ENCODE measurements at regions not wholly inside any gene's neighbourhood (a gene's known extent, or its start where the extent isn't known, plus 50 kb on each side); places are given as distances from the start of the nearest gene placed in this dataset.

DNA sequence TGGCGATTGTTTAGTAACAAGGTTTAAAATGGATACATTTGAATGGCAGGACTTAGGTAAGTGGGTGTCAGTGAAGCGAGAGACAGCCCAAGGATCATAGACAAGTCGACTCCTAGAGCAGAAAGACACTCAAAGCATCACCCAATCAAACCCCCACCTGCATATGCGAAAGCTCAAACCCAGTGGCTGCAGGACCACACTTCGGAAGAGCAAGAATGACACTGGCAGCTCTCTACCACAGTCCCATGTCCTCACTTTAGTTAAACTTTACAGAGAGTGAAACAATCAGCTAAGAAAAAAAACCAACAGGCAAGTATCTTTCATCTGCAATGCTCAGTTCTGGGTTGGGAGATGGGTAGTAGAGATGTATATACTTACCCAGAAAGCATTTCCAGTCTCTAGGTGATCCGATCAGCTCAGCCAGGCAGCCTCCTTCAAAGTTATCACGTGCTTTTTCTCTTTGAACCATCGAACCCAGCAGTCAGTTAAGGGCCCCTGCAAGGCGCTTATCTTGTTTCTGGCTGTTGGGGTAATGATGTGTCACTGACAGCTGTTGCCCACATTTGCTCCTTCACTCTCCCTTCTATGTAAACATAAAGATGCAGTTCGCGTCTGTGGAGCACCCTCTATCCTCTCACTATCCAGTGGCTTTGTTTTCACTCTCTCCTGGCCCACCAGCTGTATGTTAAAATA is 357.5 kb upstream of the ID2 start:
- Histone ChIP-seq H3K36me3 (no peaks in the 10 kb centered on the region), H3K27ac (no peak overlapping the region), H3K9me3 (no peaks in the 10 kb centered on the region), H3K4me1 (ENCODE audit: control insufficient read depth in 1 of 2, insufficient read depth in 1 of 2, low read depth in 1 of 2, low read length in 1 of 2) (peaks cover 28 to 31% of the 10 kb centered on the region in 2 experiments), H3K27me3 (no peaks in the 10 kb centered on the region), H3K4me3 (ENCODE audit: low read depth in 1 of 2, low read length in 1 of 2) (no peak overlapping the region)
- TF ChIP-seq, protein P1, sequence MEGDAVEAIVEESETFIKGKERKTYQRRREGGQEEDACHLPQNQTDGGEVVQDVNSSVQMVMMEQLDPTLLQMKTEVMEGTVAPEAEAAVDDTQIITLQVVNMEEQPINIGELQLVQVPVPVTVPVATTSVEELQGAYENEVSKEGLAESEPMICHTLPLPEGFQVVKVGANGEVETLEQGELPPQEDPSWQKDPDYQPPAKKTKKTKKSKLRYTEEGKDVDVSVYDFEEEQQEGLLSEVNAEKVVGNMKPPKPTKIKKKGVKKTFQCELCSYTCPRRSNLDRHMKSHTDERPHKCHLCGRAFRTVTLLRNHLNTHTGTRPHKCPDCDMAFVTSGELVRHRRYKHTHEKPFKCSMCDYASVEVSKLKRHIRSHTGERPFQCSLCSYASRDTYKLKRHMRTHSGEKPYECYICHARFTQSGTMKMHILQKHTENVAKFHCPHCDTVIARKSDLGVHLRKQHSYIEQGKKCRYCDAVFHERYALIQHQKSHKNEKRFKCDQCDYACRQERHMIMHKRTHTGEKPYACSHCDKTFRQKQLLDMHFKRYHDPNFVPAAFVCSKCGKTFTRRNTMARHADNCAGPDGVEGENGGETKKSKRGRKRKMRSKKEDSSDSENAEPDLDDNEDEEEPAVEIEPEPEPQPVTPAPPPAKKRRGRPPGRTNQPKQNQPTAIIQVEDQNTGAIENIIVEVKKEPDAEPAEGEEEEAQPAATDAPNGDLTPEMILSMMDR (IDR thresholded peaks at IDR 0.05) = no peak

DNA sequence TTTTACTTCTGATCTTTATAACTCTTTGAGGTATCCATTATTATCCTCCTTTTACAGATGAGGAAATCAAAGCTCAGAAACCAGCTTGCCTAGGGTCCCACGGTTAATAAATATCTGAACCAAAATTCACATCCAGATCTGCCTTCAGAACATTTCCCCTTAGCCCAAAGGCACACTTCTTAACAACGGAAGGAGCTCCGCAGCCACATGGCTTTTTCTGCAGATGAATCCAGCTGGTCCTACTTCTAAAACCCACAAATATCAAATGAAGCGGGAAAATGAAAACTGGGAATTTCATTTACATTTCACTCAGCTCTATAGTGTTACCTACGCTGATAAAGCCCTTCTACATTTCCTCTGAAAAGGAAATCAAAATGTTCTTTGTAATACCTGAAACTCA is 357.0 kb upstream of the ID2 start:
- Histone ChIP-seq H3K4me1 (ENCODE audit: control insufficient read depth in 1 of 2, insufficient read depth in 1 of 2, low read depth in 1 of 2, low read length in 1 of 2) (peaks cover 34% of the 10 kb centered on the region in 2 experiments), H3K27me3 (no peaks in the 10 kb centered on the region), H3K4me3 (ENCODE audit: low read depth in 1 of 2, low read length in 1 of 2) (no peak overlapping the region), H3K27ac (no peak overlapping the region), H3K36me3 (no peaks in the 10 kb centered on the region), H3K9me3 (no peaks in the 10 kb centered on the region)
- TF ChIP-seq, protein P1 (IDR thresholded peaks at IDR 0.05) = no peak

DNA sequence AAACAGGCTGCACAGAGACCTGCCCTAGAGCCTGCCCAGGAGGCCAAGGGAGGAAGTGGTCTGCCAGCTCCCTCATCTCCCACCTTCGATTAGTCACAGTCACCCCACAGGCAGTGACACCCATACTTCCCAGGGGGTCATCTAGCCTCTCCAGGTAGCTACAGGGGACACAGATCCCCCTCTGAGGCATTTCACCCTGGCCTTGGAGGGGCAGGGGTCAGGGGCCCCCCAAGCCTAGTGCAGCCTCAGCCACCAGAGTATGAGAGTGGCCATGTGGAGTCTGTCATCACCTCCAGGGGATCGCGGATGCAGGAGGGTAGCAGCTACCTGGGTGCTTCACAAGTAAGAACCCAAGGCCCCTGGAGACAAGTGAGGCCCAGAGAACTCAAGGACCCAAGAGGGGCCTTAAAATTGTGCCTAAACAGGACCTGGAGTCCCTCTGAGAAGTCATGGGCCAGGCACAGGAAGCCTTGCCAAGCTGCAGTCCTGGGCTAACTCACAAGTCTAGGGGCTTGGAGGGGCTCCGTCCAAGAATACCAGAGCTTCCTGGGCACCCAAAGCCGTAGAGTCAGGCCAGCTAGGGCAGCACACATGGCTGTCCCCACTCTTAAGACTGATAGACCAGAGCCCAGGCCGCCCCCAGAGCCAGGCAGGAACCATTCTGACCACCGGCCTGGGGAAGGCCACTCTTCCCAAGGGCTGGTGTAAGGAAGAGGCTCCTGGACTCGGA is 354.3 kb upstream of the ID2 start:
- H3K4me3 ChIP-seq (ENCODE audit: low read depth in 1 of 2, low read length in 1 of 2) = no peak overlapping the region
- TF ChIP-seq, protein P1 (IDR thresholded peaks at IDR 0.05) = no peak
- H3K4me1 ChIP-seq (ENCODE audit: control insufficient read depth in 1 of 2, insufficient read depth in 1 of 2, low read depth in 1 of 2, low read length in 1 of 2) = peaks cover 34 to 36% of the 10 kb centered on the region in 2 experiments
- peak overlapping the region; percentile 45 for H3K27ac ChIP-seq
- H3K27me3 ChIP-seq = no peaks in the 10 kb centered on the region
- H3K9me3 ChIP-seq = no peaks in the 10 kb centered on the region
- H3K36me3 ChIP-seq = no peaks in the 10 kb centered on the region

DNA sequence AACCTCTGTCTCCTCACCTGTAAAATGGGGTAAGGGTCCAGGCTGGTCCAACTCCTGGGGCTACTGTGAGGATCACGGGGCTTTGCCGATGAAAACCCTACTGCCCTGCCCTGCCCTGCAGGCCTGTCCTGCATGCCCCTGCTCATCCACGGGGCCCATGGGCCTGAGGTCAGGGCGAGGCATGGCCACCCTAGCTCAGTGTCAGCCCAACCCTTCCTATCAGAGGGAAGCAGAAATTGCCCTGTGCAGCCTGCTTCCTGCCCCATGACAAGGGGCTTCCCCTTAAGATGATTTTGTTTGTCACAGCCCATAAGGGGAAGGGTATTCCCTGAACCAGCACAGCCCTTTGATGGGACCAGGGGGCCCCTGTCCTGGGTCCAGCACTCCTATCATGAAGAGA is 353.6 kb upstream of the ID2 start:
- TF ChIP-seq, protein P1 (IDR thresholded peaks at IDR 0.05) = no peak
- Histone ChIP-seq H3K4me3 (ENCODE audit: low read depth in 1 of 2, low read length in 1 of 2) (no peak overlapping the region), H3K27me3 (no peaks in the 10 kb centered on the region), H3K4me1 (ENCODE audit: control insufficient read depth in 1 of 2, insufficient read depth in 1 of 2, low read depth in 1 of 2, low read length in 1 of 2) (peaks cover 34 to 36% of the 10 kb centered on the region in 2 experiments), H3K36me3 (no peaks in the 10 kb centered on the region), H3K27ac (peak overlapping the region; percentile 45), H3K9me3 (no peaks in the 10 kb centered on the region)

DNA sequence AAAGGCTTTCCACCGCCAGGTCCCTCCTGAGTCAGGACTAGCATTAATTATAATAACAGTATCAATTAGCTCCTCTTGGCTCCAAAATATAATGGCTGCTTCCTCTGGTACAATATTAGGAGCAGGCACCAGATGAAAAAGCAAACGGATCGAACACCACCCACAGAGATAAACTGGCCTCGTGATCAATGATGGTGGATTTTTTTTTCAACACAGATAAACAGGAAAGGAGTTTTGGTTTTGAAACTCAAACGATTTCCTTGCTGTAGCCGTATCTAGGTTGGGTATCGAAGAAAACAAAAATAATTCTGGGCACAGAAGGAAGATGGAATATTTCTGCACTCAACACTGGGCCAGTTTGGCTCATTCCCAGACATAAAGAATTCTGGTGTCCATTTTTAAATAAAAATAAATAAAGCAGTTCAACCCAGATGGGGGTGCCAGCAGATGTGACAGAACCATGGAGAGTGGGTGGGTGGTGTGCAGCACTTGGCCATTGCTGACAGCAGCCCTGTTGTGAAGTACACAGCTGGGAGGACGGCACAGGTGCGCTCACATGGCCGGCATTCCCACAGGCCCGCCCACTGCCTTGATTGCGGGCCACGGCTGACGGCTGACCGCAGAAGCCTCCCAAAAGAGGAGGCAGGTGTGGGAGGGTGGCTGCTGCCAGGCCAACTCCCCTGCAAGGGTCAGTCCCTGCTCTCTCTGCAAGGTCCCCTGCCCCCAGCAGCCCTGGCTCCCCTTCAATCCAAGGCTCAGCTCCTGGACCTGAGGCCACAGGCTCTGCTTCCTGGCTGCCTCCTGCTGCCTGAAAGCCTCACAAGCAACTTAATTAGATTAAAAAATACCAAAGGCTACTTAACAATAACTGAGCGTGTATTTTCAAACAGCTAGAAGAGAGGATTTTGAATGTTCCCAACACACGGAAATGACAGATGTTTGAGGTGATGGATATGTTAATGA is 351.9 kb upstream of the ID2 start:
- no peak overlapping the region for H3K4me3 ChIP-seq (ENCODE audit: low read depth in 1 of 2, low read length in 1 of 2)
- H3K27ac ChIP-seq = no peak overlapping the region
- H3K36me3 ChIP-seq = no peaks in the 10 kb centered on the region
- H3K9me3 ChIP-seq = no peaks in the 10 kb centered on the region
- TF ChIP-seq, protein P1 (IDR thresholded peaks at IDR 0.05) = no peak
- H3K4me1 ChIP-seq (ENCODE audit: control insufficient read depth in 1 of 2, insufficient read depth in 1 of 2, low read depth in 1 of 2, low read length in 1 of 2) = peaks cover 39 to 43% of the 10 kb centered on the region in 2 experiments
- no peaks in the 10 kb centered on the region for H3K27me3 ChIP-seq
